Ovary (tissue), 3 donors: ENCODE measurements at regions not wholly inside any gene's neighbourhood (a gene's known extent, or its start where the extent isn't known, plus 50 kb on each side); places are given as distances from the start of the nearest gene placed in this dataset.

Experiments
- POLR2A ChIP-seq: fragments of 450-650 bp; IDR thresholded peaks from one replicate; pipeline ENCODE4 v1.6.1; 2017; ENCODE audit warnings: antibody characterized with exemption, mild to moderate bottlenecking, moderate library complexity
- TF ChIP-seq, protein P1 (sequence below), 3 donors: fragments of 450-650 bp in 2 of 3; fragments of 200-600 bp in 1 of 3; IDR thresholded peaks; one replicate each; pipeline versions ENCODE4 v1.5.1 to v1.8.0; 2016 to 2022; ENCODE audit warnings: antibody characterized with exemption in 3 of 3, mild to moderate bottlenecking in 1 of 3
- donor health status: DM: no; HTN: no; CAD: no.

DNA sequence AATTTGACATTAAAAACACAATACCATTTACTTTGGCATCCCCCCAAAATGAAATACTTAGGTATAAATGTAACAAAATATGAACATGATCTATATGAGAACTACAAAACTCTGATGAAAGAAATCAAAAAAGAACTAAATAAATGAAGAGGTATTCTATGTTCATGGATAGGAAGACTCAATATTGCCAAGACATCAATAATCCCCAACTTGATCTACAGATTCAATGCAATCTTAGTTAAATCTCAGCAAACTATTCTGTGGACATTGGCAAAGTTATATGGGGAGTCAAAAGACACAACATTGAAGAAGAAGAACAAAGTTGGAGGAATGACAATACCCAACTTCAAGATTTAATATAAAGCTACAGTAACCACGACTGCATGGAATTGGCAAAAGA is 145.2 kb upstream of the HEY2 start:
- no peak for TF ChIP-seq POLR2A
- TF ChIP-seq, protein P1, sequence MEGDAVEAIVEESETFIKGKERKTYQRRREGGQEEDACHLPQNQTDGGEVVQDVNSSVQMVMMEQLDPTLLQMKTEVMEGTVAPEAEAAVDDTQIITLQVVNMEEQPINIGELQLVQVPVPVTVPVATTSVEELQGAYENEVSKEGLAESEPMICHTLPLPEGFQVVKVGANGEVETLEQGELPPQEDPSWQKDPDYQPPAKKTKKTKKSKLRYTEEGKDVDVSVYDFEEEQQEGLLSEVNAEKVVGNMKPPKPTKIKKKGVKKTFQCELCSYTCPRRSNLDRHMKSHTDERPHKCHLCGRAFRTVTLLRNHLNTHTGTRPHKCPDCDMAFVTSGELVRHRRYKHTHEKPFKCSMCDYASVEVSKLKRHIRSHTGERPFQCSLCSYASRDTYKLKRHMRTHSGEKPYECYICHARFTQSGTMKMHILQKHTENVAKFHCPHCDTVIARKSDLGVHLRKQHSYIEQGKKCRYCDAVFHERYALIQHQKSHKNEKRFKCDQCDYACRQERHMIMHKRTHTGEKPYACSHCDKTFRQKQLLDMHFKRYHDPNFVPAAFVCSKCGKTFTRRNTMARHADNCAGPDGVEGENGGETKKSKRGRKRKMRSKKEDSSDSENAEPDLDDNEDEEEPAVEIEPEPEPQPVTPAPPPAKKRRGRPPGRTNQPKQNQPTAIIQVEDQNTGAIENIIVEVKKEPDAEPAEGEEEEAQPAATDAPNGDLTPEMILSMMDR (IDR thresholded peaks at IDR 0.05): no peak
